Heart left ventricle (tissue), 13 donors: ENCODE measurements at regions not wholly inside any gene's neighbourhood (a gene's known extent, or its start where the extent isn't known, plus 50 kb on each side); places are given as distances from the start of the nearest gene placed in this dataset.

Experiments
- POLR2A ChIP-seq, 2 donors: fragments of 450-650 bp; IDR thresholded peaks; one replicate each; pipeline ENCODE4 v1.6.1; 2017; ENCODE audit warnings: antibody characterized with exemption in 2 of 2, mild to moderate bottlenecking in 2 of 2, moderate library complexity in 2 of 2
- TF ChIP-seq, protein P1 (sequence below), 12 donors: fragments of 200-600 bp; sonication (generic) in 4 of 12; IDR thresholded peaks; one replicate each; pipeline versions ENCODE4 v1.5.0 to v1.8.0; 2018 to 2022; ENCODE audit warnings: antibody characterized with exemption in 12 of 12, mild to moderate bottlenecking in 5 of 12
- donor health status: ischemic (EF 13 %, LVEDD 7.1; RV severe dilation, severe dysfunction).
- donor health status: DM: no; HTN: yes; CAD: no.
- donor health status: DM: no; HTN: no; CAD: no.
- donor health status: ischemic (EF 25% LVEDD 6.9; RV normal size, moderate dysfunction).
- donor health status: ischemic (EF 25% LVEDD 5.7; RV mildly dilated, moderate dysfunction).
- donor health status: ischemic (EF 35%, LVEDD 5.7; RV mildly dilated, moderate dysfunction).
- donor health status: nonischemic (EF 11% LVEDD 7.7; RV severe dilation, severe dysfunction).
- donor health status: DM: yes; HTN: yes; CAD: no.
- donor health status: PGD.
- donor health status: ischemic (EF 29% LVEDD 5.4; RV normal size, mild dysfunction).
- donor health status: nonischemic (EF 23%, LVEDD 6.1; RV moderate dilation, normal function).

DNA sequence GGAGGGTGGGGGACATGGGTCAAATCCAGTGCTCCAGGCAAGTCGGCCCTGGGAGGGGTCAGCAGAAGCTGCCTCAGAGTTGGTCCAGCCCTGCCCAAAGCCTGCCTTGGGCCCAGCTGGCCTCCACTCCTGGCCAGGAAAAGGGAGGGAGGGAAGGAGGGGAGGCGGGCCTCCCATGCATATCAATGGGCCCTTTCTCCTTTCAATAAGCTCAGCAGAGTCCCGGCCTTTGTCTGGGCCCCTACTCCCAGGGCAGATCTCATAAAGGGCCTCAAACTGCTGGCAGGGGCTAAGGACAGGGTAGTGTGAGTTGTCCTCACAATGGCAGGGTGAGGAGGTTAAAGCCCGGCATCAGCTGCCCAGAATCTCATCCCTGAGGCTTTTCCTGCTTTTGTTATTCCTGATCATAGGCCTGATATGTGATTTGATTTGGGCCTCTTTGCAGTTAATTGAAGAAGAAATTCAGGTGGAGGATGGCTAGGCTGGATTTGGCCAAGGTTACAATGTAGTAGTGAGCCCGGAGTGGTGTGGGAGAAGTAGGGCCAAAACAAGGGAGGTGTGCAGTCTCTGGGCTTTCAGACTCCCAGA is 121.1 kb upstream of the ATP6AP2 start:
- TF ChIP-seq POLR2A (IDR thresholded peaks at IDR 0.05): no peak
- TF ChIP-seq, protein P1, sequence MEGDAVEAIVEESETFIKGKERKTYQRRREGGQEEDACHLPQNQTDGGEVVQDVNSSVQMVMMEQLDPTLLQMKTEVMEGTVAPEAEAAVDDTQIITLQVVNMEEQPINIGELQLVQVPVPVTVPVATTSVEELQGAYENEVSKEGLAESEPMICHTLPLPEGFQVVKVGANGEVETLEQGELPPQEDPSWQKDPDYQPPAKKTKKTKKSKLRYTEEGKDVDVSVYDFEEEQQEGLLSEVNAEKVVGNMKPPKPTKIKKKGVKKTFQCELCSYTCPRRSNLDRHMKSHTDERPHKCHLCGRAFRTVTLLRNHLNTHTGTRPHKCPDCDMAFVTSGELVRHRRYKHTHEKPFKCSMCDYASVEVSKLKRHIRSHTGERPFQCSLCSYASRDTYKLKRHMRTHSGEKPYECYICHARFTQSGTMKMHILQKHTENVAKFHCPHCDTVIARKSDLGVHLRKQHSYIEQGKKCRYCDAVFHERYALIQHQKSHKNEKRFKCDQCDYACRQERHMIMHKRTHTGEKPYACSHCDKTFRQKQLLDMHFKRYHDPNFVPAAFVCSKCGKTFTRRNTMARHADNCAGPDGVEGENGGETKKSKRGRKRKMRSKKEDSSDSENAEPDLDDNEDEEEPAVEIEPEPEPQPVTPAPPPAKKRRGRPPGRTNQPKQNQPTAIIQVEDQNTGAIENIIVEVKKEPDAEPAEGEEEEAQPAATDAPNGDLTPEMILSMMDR (IDR thresholded peaks at IDR 0.05): no peak
